SK-N-SH (cell line): ENCODE measurements at regions not wholly inside any gene's neighbourhood (a gene's known extent, or its start where the extent isn't known, plus 50 kb on each side); places are given as distances from the start of the nearest gene placed in this dataset.
"Not testable (repeated sequence)": the region's sequence is repeated elsewhere in the genome, so short reads cannot be mapped to it uniquely, and the experiment has no call there.

ENCODE experiments used
- CHD2 ChIP-seq: fragments of 150-350 bp; IDR thresholded peaks from 2 replicates; pipeline ENCODE4 v1.6.1; 2018; ENCODE audit warnings: low read length; ENCODE audit not compliant: partially characterized antibody
- CTCF ChIP-seq: fragments of 200-600 bp; sonication (generic); IDR thresholded peaks from 2 replicates; pipeline ENCODE4 v1.6.1; 2017; ENCODE audit warnings: antibody characterized with exemption, mild to moderate bottlenecking, moderate library complexity
- EP300 ChIP-seq, 2 experiments: IDR thresholded peaks; 2 replicates each; pipeline versions ENCODE4 v1.4.0 to v1.6.1; 2012; ENCODE audit warnings: borderline replicate concordance in 1 of 2, low read depth in 1 of 2, low read length in 1 of 2
- EZH2phosphoT487 ChIP-seq: fragments of 200-600 bp; sonication (generic); IDR thresholded peaks from 2 replicates; pipeline ENCODE4 v1.6.1; 2017; ENCODE audit warnings: low read depth, mixed run types, mild to moderate bottlenecking, antibody characterized with exemption, moderate library complexity, borderline replicate concordance
- FOXJ3 ChIP-seq: sonication (generic); formaldehyde crosslinking; IDR thresholded peaks from 2 replicates; pipeline ENCODE4 v1.5.1; 2020; ENCODE audit warnings: mild to moderate bottlenecking, missing genetic modification reagents
- GATA2 ChIP-seq: sonication (generic); formaldehyde crosslinking; IDR thresholded peaks from 2 replicates; pipeline ENCODE4 v1.5.0; 2020; ENCODE audit warnings: mild to moderate bottlenecking, missing genetic modification reagents
- JUND ChIP-seq: IDR thresholded peaks from 2 replicates; pipeline ENCODE4 v1.4.0; 2012
- MEF2A ChIP-seq: IDR thresholded peaks from 2 replicates; pipeline ENCODE4 v1.4.0; 2012; ENCODE audit warnings: low read depth, borderline replicate concordance
- RCOR1 ChIP-seq: fragments of 150-350 bp; IDR thresholded peaks from 2 replicates; pipeline ENCODE4 v1.6.1; 2017; ENCODE audit warnings: antibody characterized with exemption, low read length
- REST ChIP-seq: IDR thresholded peaks from 2 replicates; pipeline ENCODE4 v1.6.1; 2012; ENCODE audit warnings: mild to moderate bottlenecking, low read depth, low read length, moderate library complexity
- RXRA ChIP-seq: IDR thresholded peaks from 2 replicates; pipeline ENCODE4 v1.4.0; 2012; ENCODE audit warnings: low read depth, mild to moderate bottlenecking, borderline replicate concordance
- SIN3A ChIP-seq: IDR thresholded peaks from 2 replicates; pipeline ENCODE4 v1.6.1; 2012; ENCODE audit warnings: low read depth, mild to moderate bottlenecking, low read length, moderate library complexity, borderline replicate concordance
- SMC3 ChIP-seq: IDR thresholded peaks from 2 replicates; pipeline ENCODE4 v1.6.1; 2012; ENCODE audit warnings: low read depth, low read length, improper control_type of control experiment
- USF2 ChIP-seq: fragments of 150-350 bp; IDR thresholded peaks from 2 replicates; pipeline ENCODE4 v1.6.1; 2017; ENCODE audit warnings: antibody characterized with exemption, low read length, low read depth, borderline replicate concordance

- not testable (repeated sequence) for TF ChIP-seq CTCF; EZH2phosphoT487; EP300 (IDR thresholded peaks at IDR 0.05; ENCODE audit: borderline replicate concordance in 1 of 2, low read depth in 1 of 2, low read length in 1 of 2); CHD2; USF2; SMC3; JUND; REST; SIN3A; RXRA; MEF2A; GATA2; FOXJ3 (CRISPR knock-in tag); RCOR1
Observed at GRCh38 chr2:87687550-87688270, 60.2 kb upstream of the PLGLB2 start.
